GM18517 (cell line): ENCODE measurements at regions not wholly inside any gene's neighbourhood (a gene's known extent, or its start where the extent isn't known, plus 50 kb on each side); places are given as distances from the start of the nearest gene placed in this dataset.

Source experiments
- ATAC-seq: cut with Tn5 transposase; IDR thresholded peaks from one replicate; pipeline ENCODE4 v1.9.1; 2021; ENCODE audit warnings: mild to moderate bottlenecking, moderate library complexity; ENCODE audit not compliant: unreplicated experiment

DNA sequence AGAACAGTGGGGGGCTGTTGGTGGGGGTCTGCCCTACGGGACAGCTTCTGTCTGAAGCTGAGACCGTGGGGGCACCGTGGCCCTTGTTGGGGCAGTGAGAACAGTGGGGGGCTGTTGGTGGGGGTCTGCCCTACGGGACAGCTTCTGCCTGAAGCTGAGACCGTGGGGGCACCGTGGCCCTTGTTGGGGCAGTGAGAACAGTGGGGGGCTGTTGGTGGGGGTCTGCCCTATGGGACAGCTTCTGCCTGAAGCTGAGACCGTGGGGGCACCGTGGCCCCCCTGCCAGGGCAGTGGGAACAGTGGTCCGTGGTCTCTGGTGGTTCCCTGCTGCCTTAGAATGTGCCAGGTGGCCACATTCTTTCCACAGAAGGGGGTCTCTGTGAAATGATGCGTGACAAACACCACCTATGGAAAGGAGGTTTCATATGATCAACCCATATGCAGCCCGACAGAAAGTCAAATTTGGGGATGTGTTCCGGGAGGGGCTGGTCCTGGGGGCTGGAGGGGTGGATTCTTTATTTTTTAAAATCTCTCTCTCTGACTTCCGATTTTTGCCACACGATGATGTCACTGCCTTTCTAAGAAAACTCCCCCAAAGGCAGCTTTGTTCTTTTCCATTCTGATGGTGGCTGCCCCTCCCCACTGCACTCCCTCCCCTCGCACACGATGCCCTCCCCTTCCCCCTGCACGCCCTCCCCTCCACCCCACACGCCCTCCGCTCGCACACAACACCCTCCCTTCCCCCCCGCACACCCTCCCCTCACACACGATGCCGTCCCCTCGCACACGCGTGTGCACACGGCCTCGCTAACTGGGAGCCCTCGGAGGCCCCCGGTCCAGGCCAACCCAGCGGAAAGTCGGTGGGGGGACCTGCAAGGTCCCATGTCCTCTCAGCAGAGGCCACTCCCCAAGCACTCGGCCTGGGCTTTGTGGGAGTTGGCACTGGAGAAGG lies 1186.5 kb downstream of the BRD1 start:
- ATAC-seq: no peak

- ATAC-seq: no peak
These were observed 1187.6 kb downstream of the BRD1 start for GRCh38 chr22:48639896-48640748.

DNA sequence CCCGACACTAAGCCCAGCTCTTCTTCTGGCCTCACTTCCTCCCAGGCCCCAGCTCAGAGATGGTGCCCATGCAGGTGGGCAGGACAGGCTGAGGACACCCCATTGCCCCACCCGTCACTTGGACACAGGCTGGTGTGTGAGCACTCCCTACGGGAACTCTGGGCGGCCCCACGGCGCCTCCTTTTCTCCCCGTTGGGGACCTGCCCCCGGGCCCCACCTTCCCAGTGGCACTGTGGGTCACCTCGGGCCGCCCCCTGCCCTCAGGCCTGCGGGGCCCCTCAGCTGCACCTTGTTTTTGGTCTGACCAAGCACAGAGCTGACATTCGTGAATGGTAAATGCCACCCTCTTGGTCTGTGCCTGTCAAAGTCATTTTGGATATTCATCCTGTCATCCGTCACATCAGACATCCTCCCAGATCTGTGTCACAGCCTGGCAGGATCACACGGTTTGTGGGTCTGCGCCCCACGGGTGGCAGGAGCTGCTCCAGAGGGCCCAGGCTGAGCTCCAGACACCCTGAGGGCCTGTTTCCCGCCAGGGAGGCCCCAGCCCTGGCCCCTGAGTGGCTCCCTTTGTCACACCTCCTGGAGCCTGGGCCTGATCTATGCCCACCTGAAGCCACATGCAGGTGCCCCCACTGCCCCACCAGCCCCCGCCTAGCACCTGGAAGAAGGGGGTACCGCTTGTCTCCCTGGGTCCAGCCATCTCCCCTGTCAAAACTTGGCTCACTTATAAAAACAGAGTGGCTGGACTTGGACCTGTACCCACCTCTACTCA lies 1188.5 kb downstream of the BRD1 start:
- no peak for ATAC-seq

GRCh38 chr22:48637231-48637630 lies 1190.4 kb downstream of the BRD1 start:
- ATAC-seq: no peak

GRCh38 chr22:48636746-48637145 lies 1190.9 kb downstream of the BRD1 start:
- no peak for ATAC-seq

DNA sequence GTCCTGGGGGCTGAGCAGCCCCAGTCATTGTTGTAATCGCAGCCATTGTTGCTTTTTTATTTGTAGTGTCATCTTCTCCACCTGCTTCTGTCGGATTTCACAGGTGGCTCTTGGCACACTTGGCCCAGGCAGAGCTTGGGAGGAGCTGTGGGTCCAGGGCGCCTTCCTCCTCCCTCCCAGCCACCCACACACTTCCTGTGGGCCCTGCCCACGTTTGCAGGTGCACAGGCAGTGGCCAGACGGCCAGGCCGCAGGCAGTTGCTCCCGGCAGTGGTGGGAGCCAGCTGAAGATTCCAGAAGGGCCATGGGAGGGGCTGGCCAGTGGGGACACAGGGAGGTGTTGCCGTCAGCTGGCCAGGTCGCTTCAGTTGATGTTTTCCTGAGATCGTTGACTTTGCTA lies 1191.9 kb downstream of the BRD1 start:
- no peak for ATAC-seq

- no peak for ATAC-seq
These were observed 1192.6 kb downstream of the BRD1 start for GRCh38 chr22:48635031-48635430.

GRCh38 chr22:48633996-48634836 lies 1193.5 kb downstream of the BRD1 start:
- no peak for ATAC-seq

DNA sequence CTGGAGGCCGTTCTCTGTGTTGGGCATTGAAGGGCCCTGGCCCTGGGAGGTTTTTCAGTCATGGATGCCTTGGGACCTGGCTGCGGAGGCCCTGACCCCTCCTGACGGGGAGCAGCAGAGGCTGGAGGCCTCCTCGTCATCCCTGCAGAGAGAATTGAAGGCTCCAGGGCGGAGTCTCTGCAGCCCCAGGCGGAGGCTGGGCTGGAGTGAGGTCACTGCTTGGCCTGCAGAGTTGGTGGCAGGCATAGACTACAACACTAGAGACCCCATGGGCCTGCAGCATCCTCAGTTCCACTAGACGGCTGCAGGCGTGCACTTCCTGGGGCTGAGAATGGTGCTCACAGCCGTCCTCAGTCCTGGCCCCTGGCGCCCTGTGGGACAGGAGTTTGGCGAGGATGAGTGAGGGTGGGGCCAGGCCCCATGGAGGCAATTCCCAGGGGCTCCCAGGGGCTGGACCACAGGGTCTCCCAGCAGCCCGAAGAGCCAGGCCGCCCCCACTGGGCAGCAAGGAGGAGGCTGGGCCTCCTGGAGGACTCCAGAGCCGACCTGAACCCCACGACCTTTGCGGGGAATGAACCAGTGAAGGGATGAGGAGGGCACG lies 1194.9 kb downstream of the BRD1 start:
- ATAC-seq: no peak

GRCh38 chr22:48631288-48631863 lies 1196.3 kb downstream of the BRD1 start:
- no peak for ATAC-seq

DNA sequence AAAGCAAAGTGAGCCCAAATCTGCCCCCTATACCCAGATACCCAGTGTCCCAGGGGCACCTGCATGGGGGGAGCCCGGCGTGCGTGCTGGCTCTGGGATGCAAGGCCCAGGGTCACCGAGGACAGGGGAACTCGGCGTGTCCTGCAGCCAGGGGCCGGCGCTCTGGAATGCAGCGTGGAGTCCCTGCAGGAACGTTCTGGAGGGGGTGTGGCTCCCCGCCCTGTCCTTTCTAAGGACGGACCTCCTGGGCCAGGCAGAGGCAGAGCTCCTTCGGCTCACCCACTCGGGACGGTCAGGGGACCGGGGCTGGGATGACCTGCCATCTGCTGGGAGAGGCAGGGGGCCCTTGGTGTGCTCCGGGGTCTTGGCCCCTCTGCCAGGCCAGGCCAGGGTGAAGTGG lies 1196.8 kb downstream of the BRD1 start:
- no peak for ATAC-seq

DNA sequence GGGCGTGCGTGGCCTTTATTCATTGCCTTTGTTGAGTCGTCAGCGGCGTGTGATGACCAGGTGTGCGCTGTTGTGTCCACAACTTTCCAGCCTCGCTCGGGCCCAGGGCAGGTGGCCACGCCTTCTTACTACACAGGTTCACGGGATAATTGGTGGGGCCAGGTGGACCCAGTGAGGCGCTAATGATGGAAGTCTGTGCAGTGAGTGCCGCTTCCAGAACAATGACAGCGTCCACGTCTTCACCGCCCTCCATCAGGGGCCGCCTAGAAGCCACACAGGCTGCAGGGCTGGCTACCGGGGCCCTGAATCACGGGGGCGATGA lies 1197.3 kb downstream of the BRD1 start:
- no peak for ATAC-seq

- no peak for ATAC-seq
These were observed 1197.8 kb downstream of the BRD1 start for GRCh38 chr22:48629631-48630432.

- no peak for ATAC-seq
These were observed 1198.7 kb downstream of the BRD1 start for GRCh38 chr22:48628891-48629543.

DNA sequence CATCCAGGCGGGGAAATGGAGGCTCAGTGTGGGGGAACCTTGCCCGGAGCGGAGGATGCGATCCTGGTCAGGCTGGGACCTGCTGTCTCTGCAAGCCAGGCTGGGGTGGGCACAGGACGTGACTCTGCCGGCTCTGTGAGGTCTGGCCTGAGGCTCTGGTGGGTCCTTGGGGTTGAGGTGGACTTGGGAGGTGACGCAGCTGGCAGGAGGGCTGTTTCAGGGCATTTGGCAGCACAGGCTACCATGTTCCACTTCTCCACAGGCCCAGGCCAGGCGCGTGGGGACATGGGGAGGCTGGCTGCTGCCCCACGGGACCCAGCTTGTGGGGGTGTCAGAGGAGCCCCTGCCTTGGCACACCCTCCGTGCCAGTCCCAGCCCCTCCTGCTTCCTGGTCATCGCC lies 1199.7 kb downstream of the BRD1 start:
- ATAC-seq: no peak

GRCh38 chr22:48627203-48627602 lies 1200.5 kb downstream of the BRD1 start:
- ATAC-seq: no peak

- ATAC-seq: no peak
These were observed 1203.3 kb downstream of the BRD1 start for GRCh38 chr22:48624401-48624800.

- no peak for ATAC-seq
These were observed 1204.7 kb downstream of the BRD1 start for GRCh38 chr22:48622891-48623545.
